HG03045 (cell line): ENCODE measurements at regions not wholly inside any gene's neighbourhood (a gene's known extent, or its start where the extent isn't known, plus 50 kb on each side); places are given as distances from the start of the nearest gene placed in this dataset.
"Not testable (repeated sequence)": the region's sequence is repeated elsewhere in the genome, so short reads cannot be mapped to it uniquely, and the experiment has no call there.

ENCODE experiments used
- ATAC-seq: cut with Tn5 transposase; IDR thresholded peaks from one replicate; pipeline ENCODE4 v1.9.1; 2021; ENCODE audit warnings: mild to moderate bottlenecking, moderate library complexity; ENCODE audit not compliant: unreplicated experiment

GRCh38 chr1:168461108-168461507 is 82.7 kb downstream of the XCL2 start:
- ATAC-seq, result not testable (repeated sequence)

GRCh38 chr1:168457296-168457695 is 86.5 kb downstream of the XCL2 start:
- not testable (repeated sequence) for ATAC-seq

- ATAC-seq, result no peak
Measured at GRCh38 chr1:168455764-168456163, 88.0 kb downstream of the XCL2 start.

GRCh38 chr1:168454211-168454815 is 89.5 kb downstream of the XCL2 start:
- no peak for ATAC-seq

GRCh38 chr1:168453056-168453455 is 90.7 kb downstream of the XCL2 start:
- no peak for ATAC-seq

GRCh38 chr1:168452329-168452728 is 91.5 kb downstream of the XCL2 start:
- ATAC-seq, result no peak

GRCh38 chr1:168447871-168448270 is 95.9 kb downstream of the XCL2 start:
- no peak for ATAC-seq

GRCh38 chr1:168446081-168446480 is 97.7 kb downstream of the XCL2 start:
- ATAC-seq, result no peak

GRCh38 chr1:168443899-168444298 is 99.9 kb downstream of the XCL2 start:
- no peak for ATAC-seq

GRCh38 chr1:168443356-168443755 is 100.4 kb downstream of the XCL2 start:
- ATAC-seq, result no peak

- no peak for ATAC-seq
Measured at GRCh38 chr1:168442931-168443330, 100.9 kb downstream of the XCL2 start.

- no peak for ATAC-seq
Measured at GRCh38 chr1:168441745-168442144, 102.1 kb downstream of the XCL2 start.

- ATAC-seq, result peak; percentile 77
Measured at GRCh38 chr1:168439456-168440375, 104.1 kb downstream of the XCL2 start.

- ATAC-seq, result no peak
Measured at GRCh38 chr1:168438626-168439025, 105.2 kb downstream of the XCL2 start.

- ATAC-seq, result no peak
Measured at GRCh38 chr1:168437821-168438220, 106.0 kb downstream of the XCL2 start.

- no peak for ATAC-seq
Measured at GRCh38 chr1:168435439-168435838, 108.4 kb downstream of the XCL2 start.

- ATAC-seq, result no peak
Measured at GRCh38 chr1:168433238-168433637, 110.6 kb downstream of the XCL2 start.

GRCh38 chr1:168431882-168432281 is 111.9 kb downstream of the XCL2 start:
- ATAC-seq, result no peak

GRCh38 chr1:168430321-168430720 is 113.5 kb downstream of the XCL2 start:
- ATAC-seq, result no peak

- ATAC-seq, result no peak
Measured at GRCh38 chr1:168428063-168428731, 115.6 kb downstream of the XCL2 start.

- no peak for ATAC-seq
Measured at GRCh38 chr1:168427051-168427450, 116.7 kb downstream of the XCL2 start.

- no peak for ATAC-seq
Measured at GRCh38 chr1:168424281-168424680, 119.5 kb downstream of the XCL2 start.
